ENCODE measurements at regions not wholly inside any gene's neighbourhood (a gene's known extent, or its start where the extent isn't known, plus 50 kb on each side); places are given as distances from the start of the nearest gene placed in this dataset.
"Not testable (repeated sequence)": the region's sequence is repeated elsewhere in the genome, so short reads cannot be mapped to it uniquely, and the experiment has no call there.

DNA sequence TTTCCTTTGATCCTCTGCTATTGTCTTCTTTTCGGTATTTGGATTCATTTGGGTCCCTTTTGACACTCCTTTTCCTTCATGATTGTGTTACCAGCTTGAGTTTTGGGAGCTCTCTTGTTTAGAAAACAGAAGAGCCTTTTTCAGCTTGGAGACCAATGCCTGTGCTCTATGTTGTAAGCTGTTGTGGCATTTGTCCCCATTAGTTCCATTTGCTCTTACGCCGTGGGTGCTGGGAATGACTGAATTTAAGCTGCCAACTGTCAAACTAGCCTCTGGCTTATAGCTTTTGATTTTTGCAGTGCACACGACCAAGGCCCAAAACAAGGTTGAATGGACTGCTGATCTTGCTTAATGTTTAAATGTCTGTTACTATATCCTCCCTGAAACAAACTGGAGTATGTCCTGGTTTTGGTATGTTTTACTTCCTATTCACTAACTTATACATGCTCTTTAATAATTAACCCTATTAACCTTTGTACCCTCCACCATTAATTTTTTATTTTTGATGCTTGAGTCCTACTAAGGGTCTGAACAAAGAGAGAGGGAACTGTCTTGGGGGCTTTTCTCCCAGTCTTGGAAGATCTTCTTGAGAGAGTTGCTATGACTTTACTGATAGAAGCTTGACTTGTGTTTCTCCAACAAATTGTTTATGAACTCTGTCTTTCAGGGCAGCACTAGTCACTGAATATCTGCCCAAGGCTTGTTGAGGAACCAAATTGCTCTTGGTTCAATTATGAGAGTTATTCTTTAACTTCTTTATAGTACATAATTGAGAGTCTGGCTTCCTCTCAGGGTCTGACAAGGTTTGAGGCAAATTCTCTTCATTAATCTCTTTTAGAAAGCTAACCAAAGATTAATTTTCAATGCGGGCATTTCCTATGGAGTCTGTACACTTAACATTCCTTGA lies 100.3 kb upstream of the SIRPG start:
- DNase-seq (ENCODE audit: extremely low read depth, low read depth) = no peak

DNA sequence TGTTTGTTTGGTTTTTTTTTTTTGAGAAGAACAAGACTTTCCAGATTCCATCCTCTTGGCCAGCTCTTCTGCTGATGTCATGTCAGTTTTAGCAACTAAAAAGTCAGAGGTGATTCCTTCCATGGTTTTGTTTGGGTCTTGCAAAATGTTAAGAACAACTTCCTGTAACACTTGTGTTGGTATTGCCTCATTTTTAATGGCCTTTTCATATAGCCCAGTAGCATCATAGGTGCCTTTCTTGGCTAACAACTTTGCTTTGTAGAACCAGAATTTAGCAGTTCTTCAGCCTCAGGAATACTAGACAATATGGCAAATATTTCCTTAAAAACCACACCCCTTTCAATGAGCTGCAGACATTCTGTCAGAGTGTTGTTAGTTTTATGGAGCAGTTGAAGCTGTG lies 99.5 kb upstream of the SIRPG start:
- no peak for DNase-seq (ENCODE audit: extremely low read depth, low read depth)

DNA sequence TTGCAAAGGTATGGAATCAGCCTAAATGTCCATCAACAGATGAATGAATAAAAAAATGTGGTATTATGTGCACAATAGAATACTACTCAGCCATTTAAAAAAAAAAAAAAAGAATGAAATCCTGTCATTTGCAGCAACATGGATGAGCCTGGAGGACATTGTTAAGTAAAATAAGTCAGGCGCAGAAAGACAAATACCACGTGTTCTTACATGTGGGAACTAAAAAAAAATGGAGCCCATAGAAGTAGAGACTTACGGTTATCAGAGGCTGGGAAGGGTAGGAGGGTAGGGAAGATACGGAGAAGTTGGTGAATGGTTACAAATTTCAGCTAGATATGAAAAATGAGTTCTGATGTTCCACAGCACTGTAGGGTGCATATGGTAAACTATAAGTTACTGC lies 97.2 kb upstream of the SIRPG start:
- DNase-seq (ENCODE audit: extremely low read depth, low read depth) = no peak

DNA sequence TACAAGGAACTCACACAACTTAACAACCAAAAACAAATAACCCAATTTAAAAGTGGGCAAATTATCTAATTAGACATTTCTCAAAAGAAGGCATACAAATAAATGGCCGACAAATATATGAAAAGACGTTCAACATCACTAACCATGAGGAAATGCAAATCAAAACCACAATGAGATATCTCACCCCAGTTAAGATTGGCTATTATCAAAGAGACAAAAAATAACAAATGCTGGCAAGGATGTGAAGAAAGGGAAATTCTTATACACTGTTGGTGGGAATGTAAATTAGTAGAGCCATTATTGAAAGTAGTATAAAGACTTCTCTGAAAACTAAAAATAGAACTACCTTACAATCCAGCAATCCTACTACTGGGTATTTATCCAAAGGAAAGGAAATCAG lies 96.7 kb upstream of the SIRPG start:
- no peak for DNase-seq (ENCODE audit: extremely low read depth, low read depth)

DNA sequence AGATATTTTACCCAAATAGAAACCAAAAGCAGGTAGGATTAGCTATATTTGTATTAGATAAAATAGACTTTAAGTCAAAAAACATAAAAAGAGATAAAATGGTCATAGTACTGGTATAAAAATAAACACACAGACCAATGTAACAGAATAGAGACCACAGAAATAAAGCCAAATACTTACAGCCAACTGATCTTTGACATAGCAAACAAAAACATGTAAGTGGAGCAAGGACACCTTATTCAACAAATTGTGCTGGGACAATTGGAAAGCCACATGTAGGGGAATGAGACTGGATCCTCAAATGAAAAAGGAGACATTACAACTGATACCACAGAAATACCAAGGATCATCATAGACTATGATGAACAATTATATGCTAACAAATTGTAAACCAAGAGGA lies 94.5 kb upstream of the SIRPG start:
- DNase-seq (ENCODE audit: extremely low read depth, low read depth) = no peak

DNA sequence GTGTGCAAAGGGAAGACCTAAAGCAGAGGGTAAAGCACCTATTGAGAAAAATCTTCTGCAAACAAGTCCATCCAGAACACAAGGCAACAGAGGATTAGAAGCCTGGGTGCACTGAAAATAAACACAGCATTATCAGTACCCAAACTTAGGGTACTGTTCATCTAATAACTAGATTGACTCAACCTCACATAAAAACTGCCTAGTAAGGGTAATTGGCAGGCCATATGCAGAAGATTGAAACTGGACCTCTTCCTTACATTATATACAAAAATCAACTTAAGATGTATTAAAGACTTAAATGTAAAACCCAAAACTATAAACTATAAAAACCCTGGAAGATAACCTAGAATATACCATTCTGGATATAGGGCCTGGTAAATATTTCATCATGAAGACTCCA lies 91.2 kb upstream of the SIRPG start:
- no peak for DNase-seq (ENCODE audit: extremely low read depth, low read depth)

DNA sequence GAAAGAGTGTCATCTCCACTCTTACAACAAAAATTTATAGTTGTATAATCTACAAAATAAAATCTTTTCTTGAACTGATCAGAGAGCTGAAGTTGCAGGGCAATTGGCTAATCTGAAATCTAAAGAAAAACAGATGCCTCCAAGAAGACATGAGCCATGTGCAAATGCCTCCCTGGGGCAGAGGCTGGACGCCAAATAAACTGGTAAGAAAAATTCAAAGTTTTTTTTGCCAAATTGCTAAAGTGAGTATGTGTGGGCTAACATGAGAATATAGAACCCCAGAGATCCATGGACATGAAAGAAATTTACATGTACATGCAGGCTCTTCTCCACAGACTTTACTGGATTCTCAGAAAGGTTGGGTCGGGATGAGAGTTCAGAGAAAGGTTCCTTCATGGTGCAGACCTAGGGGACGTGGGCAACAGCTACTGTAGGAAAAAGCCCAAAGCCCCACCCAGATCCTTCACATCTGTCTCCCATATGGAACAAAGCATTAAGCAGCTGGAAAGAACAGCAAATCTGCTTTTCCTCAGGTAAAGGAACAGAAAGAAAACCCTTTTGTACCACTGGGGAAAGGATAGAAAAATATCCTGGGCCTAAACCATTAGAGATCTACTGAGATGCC lies 90.5 kb upstream of the SIRPG start:
- DNase-seq (ENCODE audit: extremely low read depth, low read depth) = no peak

DNA sequence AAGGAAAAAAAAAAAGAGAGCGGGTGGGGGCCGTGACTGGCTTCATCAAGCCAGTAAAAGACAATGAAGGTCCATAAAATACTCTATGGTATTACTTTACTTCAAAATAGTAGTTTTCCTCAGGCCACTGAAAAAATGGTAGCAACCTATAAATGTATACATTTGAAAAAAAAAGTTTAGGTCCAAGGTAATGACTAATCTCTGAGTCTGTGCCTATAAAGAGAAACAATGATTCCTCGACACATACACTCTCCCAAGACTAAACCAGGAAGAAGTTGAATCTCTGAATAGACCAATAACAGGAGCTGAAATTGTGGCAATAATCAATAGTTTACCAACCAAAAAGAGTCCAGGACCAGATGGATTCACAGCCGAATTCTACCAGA lies 84.5 kb upstream of the SIRPG start:
- DNase-seq (ENCODE audit: extremely low read depth, low read depth) = not testable (repeated sequence)

DNA sequence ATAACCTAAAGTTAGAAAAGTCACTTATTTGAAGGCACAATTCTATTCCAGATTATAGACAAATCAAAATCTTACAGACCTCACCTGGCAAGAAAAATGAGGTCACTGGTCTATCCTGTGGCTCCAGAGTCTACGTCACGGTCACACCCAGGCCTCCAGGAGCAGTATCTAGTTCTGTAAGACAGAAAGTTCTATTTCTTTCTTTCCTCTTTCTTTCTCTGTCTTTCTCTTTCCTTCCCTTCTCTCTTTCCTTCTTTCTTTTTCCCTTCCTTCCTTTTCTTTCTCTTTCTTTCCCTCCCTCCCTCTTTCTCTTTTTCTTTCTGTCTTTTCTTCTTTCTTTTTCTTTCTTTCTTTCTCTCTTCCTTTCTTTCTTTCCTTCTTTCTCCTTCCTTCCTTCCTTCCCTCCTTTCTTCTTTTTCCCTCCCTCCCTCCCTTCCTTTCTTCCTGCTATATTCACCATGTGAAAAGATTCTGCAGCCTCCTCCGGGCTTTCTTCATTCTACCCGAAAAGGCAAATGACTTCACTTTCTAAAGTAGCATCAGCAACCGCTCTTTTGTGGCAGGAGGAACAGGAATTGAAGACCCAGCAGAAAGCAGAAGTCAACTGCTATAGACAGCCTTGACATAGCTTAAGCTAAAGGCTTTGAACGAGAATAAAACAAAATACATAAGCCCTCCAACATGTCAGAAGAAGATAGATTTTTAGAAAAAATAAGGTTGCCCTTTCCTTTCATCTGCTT lies 83.9 kb upstream of the SIRPG start:
- DNase-seq (ENCODE audit: extremely low read depth, low read depth) = no peak

DNA sequence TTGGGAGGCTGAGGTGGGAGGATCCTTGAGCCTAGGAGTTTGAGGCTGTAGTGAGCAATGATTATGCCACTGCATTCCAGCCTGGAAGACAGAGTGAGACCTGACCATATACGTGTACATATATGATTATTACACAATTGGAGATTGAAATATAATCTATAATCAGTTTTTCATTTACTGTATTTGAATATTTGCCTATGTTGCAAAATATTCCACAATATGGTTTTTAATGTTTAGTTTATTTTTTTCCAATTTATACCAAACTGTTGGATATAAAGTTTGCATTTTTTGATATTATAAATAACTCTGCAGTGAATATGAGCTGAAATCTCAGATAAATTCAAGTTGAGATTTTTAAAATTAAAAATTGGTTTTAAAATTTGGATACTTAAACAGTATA lies 79.6 kb upstream of the SIRPG start:
- no peak for DNase-seq (ENCODE audit: extremely low read depth, low read depth)

DNA sequence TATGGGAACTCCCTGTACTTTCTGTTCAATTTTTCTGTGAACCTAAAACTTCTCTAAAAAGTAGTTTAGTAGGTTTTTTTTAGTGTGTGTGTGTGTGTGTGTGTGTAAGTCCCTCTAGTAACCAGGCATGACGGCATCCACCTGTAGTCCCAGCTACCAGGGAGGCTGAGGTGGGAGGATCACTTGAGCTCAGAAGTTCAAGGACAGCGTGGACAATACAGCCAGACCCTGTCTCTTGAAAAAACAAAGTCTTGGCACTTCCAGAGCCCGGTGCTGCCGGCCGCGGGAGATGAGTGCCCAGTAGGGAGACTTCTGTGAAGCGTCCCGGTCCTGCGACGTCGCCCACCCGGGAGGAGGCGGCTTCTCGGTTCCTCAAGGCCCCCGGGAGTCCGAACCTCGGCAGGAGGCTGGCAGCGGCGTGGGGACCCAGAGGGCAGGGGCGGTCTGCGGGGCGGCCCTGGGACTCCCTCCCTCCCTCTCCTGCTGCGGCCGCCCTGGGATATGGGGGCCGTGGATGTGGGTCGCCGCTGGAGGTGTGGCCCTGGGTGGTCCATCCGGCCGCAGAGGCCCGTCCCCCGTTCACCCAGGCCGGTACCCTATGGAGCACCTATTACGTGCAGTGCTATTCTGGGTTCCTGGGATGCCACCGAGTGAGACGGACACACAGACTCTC lies 78.0 kb upstream of the SIRPG start:
- DNase-seq (ENCODE audit: extremely low read depth, low read depth) = no peak

DNA sequence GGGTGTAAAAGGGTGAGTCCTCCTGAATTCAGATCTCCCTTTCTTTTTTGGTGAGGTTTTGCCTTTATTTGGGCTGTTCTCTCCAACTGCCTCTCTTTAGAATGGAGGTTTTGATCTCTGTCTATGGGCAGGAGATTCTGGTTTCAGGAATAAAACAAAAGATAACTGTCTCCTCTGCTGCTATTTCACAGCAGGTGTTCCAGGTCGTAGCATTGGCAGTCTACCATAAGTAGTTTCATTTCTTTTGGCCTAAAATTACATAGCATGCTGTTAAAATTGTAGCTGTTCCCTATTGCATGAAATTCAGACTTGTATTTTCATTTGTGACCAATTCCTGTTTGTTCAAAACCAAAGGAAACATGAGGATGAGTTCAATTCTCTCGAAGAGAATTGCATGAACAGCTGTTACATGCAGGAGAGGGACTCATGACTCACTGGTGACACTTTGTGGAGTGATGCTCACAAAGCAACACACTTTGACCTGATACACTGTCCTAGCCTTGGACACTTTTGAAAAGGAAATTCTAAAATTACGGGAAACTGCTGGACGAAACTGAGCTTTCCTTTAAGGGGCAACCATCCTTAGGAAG lies 76.8 kb upstream of the SIRPG start:
- no peak for DNase-seq (ENCODE audit: extremely low read depth, low read depth)

DNA sequence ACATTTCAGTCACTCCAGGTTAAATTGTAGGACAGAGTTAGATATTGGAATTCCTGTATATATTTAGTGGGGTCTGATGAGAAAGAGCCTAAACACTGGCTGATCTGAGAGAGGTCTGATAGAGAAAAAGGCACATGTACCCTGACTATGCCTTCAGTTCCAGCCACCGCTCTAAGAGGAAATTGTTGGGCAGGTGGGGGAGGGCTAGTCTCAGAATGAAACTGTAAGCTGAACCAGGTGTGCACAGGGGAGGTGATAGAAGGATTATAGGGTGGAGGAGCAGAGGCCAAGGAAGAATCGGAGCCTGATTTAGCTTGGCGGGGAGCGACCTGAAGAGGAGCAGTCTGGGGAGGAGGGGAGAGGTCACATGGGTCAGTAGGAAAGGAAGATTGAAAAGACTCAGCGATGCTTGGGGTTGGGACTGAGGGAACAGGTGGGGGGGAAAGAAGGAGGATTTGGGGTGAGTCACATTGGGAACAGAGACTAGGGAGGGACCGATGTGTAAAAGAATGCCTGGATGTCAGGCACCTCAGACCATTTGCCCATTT lies 74.3 kb upstream of the SIRPG start:
- not testable (repeated sequence) for DNase-seq (ENCODE audit: extremely low read depth, low read depth)

DNA sequence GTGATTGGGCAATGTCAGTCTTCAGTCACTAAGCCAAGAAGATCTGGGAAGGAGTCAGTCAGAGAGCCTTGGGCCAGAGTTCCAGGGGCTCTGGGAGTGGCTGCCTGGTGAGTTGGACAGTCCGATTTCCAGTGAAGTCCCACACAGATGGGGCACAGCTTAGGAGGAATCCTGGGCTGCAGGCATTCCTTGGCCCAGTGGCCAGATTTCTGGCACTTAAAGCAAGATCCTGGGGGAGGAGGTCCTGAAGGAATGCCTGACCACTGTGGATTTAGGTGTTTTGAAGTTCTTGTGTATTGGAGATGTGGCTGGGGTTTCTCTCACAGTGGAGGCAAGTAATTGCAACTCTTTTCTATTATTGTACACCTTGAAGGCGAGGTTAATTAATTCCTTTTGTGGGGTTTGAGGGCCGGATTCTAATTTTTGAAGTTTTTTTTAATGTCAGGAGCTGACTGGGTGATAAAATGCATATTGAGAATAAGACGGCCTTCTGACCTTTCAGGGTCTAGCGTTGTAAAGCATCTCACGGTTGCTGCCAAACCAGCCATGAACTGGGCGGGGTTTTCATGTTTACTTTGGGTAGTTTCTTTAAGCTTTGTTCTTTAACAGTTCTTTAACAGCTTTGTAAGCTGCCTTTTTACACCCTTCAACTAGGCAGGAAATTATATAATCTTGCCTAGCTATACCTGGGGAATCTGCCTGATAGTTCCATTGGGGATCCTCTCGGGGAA lies 73.6 kb upstream of the SIRPG start:
- DNase-seq (ENCODE audit: extremely low read depth, low read depth) = not testable (repeated sequence)

DNA sequence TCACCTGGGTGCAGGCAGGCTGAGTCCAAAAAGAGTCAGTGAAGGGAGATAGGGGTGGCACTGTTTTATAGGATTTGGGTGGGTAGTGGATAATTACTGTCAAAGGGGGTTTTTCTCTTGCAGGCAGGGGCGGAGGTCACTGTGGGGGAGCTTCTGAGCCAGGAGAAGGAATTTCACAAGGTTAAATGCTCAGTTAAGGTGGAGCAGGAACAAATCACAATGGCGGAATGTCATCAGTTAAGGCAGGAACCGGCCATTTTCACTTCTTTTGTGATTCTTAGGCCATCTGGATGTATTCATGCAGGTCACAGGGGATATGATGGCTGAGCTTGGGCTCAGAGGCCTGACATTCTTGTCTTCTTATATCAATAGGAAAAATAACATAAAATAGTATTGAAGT lies 69.7 kb upstream of the SIRPG start:
- not testable (repeated sequence) for DNase-seq (ENCODE audit: extremely low read depth, low read depth)

DNA sequence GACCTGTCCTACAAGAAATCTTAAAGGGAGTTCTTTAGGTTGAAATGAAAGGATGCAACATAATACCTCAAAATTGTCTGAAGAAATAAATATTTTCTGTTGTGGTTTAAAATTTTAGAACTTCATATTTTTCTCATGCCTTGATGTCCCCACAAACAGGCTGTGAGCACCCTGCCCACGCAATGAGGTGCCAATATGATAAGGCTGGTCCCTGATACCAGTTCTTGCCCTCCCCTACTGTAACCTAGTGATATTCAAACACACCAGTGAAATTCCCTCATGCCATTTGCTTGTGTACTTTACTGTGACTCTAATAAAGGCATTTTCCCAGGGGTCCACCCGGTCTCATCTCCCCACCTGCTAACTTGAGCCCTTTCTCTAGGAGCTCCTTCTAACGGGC lies 67.3 kb upstream of the SIRPG start:
- no peak for DNase-seq (ENCODE audit: extremely low read depth, low read depth)

DNA sequence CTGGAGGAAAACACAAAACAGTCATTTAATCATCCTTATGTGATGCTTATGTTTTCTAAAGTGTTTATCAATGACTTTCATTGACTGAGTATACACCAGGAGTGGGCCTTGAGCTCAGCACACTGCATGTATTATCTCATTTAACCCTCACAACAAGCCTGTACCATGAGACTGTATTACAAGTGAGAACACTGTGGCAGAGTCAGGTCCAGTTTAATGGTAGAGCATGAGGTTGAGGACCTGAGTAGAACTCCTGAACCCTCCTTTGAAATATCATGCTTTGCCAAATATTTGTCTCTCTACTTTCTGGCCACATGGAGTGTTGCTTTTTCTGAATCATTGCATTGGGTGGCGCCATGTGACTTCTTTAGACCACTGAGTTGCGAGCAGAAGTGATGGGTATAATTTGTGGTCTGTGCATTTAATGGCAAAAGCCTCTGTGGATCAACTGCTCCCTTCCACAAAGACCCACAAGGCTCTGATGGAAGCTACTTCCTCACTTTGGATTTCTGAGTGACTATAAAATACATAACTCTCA lies 65.0 kb upstream of the SIRPG start:
- DNase-seq (ENCODE audit: extremely low read depth, low read depth) = no peak

DNA sequence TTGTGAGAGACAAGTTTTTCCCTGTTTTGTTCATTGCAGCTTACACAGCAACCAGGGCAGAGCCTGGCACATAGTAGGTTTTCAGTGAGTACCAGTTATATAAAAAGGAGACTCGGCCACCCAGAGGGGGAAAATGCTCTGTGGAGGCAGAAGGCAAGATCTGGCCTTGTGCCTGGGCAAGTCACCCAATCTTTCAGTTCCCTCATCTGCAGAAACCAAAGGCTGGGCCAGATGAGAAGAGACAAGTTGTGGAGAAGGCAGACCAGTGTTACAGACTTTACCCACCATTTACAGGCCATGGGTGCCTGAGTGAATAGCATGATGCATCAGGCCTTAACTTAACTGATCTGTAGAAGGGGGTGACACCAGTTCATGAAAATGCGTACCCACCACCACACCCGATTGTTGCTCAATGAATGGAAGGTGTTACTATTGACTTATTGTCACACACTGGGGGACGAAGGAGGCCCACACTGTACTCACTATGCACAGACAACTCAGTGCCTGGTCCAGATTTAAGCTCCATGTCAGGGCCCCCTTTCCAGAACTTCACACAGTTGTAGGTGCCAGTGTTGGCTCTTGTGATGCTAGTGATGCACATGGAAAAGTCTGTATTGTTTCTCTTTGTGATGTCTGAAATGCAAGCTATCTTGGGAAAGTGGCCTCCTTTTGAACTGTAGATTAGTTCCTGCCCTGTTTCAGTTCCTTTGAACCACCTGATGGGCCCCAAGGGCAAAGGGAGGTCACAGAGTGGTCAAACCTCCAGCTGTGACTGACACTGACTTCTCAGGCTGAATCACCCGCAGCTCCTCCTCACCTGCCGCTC lies 64.3 kb upstream of the SIRPG start:
- no peak for DNase-seq (ENCODE audit: extremely low read depth, low read depth)

Measured in NCI-H460 (cell line).